SU-DHL-6 (cell line): ENCODE measurements at regions not wholly inside any gene's neighbourhood (a gene's known extent, or its start where the extent isn't known, plus 50 kb on each side); places are given as distances from the start of the nearest gene placed in this dataset.

Source experiments
- EZH2phosphoT487 ChIP-seq: fragments of 200-600 bp; sonication (generic), shearing (Covaris generic); conservative IDR thresholded peaks from 2 replicates; pipeline ENCODE4 v1.6.1; 2018; ENCODE audit warnings: mild to moderate bottlenecking, antibody characterized with exemption, low read length, moderate library complexity, mixed read lengths
- TF ChIP-seq, protein P1 (sequence below): fragments of 200-600 bp; sonication (generic); IDR thresholded peaks from one replicate; pipeline ENCODE4 v1.5.1; 2017; ENCODE audit warnings: antibody characterized with exemption, mild to moderate bottlenecking, low read length, moderate library complexity; ENCODE audit not compliant: insufficient read depth, poor library complexity, severe bottlenecking

DNA sequence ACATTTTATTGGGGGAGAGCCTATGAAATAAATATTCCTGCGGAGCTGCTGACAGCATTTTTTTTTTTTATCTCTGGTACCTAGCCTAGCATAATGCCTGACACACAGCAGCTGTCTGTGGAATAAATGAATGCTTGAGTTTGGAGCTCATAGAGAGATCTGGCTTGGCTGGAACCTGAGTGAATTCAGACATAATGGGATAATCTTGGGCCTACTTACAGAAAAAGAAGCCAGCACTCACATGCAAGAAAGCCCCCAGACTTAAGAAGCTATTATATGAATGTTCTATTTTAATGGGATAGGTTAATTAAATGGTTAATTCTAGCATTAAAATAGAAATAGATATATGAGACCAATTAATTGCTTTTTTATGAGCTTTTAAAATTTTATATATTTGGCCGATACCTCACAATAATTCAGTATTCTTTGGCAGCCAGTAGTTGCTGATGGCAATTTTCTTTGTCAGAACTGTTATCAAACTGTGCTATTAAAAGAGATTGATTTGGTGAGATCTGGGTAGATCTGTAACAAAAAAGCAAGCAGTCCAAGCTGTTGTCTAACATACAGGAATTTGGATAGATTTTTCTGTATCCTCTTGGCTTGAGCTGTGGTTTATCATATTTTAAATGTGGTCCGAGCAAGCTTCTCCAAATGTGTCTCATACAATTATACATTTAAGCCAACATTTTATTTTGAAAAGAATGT, 654.2 kb downstream of the PCDH7 start:
- TF ChIP-seq, protein P1, sequence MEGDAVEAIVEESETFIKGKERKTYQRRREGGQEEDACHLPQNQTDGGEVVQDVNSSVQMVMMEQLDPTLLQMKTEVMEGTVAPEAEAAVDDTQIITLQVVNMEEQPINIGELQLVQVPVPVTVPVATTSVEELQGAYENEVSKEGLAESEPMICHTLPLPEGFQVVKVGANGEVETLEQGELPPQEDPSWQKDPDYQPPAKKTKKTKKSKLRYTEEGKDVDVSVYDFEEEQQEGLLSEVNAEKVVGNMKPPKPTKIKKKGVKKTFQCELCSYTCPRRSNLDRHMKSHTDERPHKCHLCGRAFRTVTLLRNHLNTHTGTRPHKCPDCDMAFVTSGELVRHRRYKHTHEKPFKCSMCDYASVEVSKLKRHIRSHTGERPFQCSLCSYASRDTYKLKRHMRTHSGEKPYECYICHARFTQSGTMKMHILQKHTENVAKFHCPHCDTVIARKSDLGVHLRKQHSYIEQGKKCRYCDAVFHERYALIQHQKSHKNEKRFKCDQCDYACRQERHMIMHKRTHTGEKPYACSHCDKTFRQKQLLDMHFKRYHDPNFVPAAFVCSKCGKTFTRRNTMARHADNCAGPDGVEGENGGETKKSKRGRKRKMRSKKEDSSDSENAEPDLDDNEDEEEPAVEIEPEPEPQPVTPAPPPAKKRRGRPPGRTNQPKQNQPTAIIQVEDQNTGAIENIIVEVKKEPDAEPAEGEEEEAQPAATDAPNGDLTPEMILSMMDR: no peak
- TF ChIP-seq EZH2phosphoT487: no peak
